ENCODE measurements at regions not wholly inside any gene's neighbourhood (a gene's known extent, or its start where the extent isn't known, plus 50 kb on each side); places are given as distances from the start of the nearest gene placed in this dataset.

DNA sequence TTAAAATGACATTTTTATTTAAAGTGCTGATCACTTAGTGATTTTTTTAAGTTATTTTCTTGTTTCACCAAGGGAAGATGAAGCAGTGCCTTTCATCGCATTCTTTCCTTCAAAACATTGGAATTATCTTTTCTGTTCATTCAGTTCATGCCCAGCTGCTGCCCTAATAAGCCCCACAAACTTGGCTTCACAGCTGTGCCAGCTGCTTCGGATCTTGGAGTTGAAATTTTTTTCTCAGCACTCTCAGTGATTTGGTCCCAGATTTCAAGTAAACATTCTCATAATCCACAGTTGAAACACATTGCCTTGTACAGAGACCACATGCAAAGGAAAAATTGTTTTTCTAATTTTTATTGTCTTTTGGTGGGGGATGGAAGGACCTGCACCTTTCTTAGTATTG is 353.3 kb upstream of the LRP1B start:
- TF ChIP-seq, protein P1, sequence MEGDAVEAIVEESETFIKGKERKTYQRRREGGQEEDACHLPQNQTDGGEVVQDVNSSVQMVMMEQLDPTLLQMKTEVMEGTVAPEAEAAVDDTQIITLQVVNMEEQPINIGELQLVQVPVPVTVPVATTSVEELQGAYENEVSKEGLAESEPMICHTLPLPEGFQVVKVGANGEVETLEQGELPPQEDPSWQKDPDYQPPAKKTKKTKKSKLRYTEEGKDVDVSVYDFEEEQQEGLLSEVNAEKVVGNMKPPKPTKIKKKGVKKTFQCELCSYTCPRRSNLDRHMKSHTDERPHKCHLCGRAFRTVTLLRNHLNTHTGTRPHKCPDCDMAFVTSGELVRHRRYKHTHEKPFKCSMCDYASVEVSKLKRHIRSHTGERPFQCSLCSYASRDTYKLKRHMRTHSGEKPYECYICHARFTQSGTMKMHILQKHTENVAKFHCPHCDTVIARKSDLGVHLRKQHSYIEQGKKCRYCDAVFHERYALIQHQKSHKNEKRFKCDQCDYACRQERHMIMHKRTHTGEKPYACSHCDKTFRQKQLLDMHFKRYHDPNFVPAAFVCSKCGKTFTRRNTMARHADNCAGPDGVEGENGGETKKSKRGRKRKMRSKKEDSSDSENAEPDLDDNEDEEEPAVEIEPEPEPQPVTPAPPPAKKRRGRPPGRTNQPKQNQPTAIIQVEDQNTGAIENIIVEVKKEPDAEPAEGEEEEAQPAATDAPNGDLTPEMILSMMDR (IDR thresholded peaks at IDR 0.05; ENCODE audit: low read depth, low read length, missing control alignments) = no peak
- no peak for DNase-seq (ENCODE audit: low read depth)
- H3K4me3 ChIP-seq (ENCODE audit: low read depth, low read length) = no peak overlapping the region

DNA sequence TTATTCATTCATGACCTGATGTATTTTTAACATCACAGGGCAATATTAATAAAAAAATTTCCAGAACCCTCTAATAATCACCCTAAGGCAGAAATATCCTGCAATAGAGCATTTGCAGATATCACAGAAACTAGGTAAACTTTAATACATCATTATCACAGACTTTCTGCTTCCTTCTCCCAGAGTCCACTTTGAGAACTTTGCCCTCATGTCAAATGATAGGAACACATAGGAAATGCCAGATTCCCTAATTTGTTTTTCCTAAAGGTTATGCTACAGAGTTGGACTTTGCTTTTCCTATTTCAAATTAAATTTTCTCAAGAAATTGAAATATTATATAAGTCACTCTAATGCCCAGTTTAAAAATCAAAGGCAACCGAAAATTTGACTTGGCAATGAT is 352.8 kb upstream of the LRP1B start:
- no peak overlapping the region for H3K4me3 ChIP-seq (ENCODE audit: low read depth, low read length)
- no peak for DNase-seq (ENCODE audit: low read depth)
- TF ChIP-seq, protein P1 (IDR thresholded peaks at IDR 0.05; ENCODE audit: low read depth, low read length, missing control alignments) = no peak

- DNase-seq (ENCODE audit: low read depth) = no peak
- TF ChIP-seq, protein P1 (IDR thresholded peaks at IDR 0.05; ENCODE audit: low read depth, low read length, missing control alignments) = no peak
Measured at GRCh38 chr2:142478206-142478605, 347.4 kb upstream of the LRP1B start.

DNA sequence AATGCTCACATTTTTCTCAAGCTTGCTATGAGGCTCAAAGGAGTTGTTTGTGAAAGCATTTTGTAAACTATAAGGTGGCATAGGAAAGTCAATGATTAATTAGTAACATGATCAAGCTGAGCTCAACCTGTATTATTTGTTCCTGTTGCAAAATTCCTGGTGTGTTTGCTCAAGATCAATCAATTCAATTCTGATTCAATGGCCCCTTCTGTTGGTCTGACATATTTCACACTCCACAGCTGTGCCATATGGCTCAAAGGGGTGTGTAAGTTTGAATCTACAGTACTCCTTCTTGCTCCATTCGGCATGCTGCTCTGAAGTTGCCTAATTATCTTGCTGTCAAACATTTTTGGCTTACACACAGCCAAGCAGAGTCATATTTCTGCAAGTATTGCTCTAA is 341.6 kb upstream of the LRP1B start:
- DNase-seq (ENCODE audit: low read depth) = no peak
- TF ChIP-seq, protein P1 (IDR thresholded peaks at IDR 0.05; ENCODE audit: low read depth, low read length, missing control alignments) = no peak
- H3K4me3 ChIP-seq (ENCODE audit: low read depth, low read length) = no peak overlapping the region

More at GRCh38 chr2:142478206-142478605, 347.4 kb upstream of the LRP1B start:
- no peak overlapping the region for H3K4me3 ChIP-seq (ENCODE audit: low read depth, low read length)

- no peak overlapping the region for H3K4me3 ChIP-seq (ENCODE audit: low read depth, low read length)
- no peak for DNase-seq (ENCODE audit: low read depth)
- TF ChIP-seq, protein P1 (IDR thresholded peaks at IDR 0.05; ENCODE audit: low read depth, low read length, missing control alignments) = no peak
Measured at GRCh38 chr2:142467321-142467720, 336.5 kb upstream of the LRP1B start.

DNA sequence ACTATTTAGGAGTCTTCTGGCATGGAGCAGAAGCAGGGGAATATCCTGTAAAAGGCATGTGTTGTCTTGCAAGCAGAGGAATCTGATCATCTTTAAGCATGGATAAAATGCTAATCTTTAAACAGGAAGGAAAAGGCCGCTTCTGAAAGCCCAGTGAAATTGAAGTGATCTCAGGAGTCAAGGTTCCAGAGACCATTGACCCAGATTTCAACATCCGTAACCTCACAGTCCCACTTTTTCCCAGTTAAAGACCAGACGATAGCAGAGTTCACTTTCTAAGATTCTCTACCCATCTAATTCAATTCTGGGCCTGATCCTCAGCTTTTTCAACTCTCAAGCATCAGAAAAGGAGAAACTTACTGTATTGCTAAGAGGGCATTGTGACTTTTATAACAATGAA is 332.2 kb upstream of the LRP1B start:
- no peak overlapping the region for H3K4me3 ChIP-seq (ENCODE audit: low read depth, low read length)
- TF ChIP-seq, protein P1 (IDR thresholded peaks at IDR 0.05; ENCODE audit: low read depth, low read length, missing control alignments) = no peak
- DNase-seq (ENCODE audit: low read depth) = no peak

DNA sequence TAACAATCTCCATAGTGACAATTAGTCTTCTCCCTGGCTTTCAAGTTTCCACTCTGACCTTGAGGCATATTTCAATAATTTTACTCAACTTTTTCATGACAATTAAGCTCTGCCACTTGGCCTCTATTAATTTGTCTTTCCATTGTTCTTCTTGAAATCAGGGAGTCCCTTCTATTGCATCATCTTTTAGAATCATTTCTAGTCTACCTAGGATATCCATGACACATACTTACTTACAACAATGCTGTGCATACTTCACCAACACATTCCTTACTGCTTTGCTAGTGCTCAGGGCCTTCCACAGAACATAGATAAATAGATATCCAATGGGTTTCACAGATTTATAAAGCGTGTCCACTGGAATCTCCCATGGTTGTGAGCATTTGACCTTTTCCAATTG is 331.5 kb upstream of the LRP1B start:
- DNase-seq (ENCODE audit: low read depth) = no peak
- no peak overlapping the region for H3K4me3 ChIP-seq (ENCODE audit: low read depth, low read length)
- TF ChIP-seq, protein P1 (IDR thresholded peaks at IDR 0.05; ENCODE audit: low read depth, low read length, missing control alignments) = no peak

Measured in GM12864 (cell line).